SH-SY5Y (cell line): ENCODE measurements at regions not wholly inside any gene's neighbourhood (a gene's known extent, or its start where the extent isn't known, plus 50 kb on each side); places are given as distances from the start of the nearest gene placed in this dataset.

ENCODE experiments used
- GATA2 ChIP-seq: IDR thresholded peaks from 2 replicates; pipeline ENCODE4 v1.6.1; 2011; ENCODE audit warnings: mild to moderate bottlenecking, low read depth, low read length
- GATA3 ChIP-seq: IDR thresholded peaks from 2 replicates; pipeline ENCODE4 v1.6.1; 2011; ENCODE audit warnings: low read depth, mild to moderate bottlenecking, low read length, moderate library complexity

DNA sequence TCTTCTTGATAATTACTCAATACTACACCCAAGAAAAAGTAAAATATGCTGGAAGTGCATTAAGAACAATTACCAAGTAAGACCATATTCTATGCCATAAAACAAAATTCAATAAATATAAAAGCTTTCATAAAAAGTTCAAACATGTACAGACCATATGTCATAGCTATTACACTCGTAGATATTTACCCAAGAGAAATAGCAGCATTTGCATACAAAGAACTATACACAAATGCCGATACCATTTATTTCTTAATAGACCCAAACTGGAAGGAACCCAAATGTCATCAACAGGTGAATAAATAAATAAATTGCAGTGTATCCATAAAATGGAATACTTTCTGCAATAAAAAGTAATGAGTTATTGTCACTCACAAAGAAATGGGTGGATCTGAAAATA, 78.3 kb upstream of the SLC16A7 start:
- TF ChIP-seq GATA2 (no peak), GATA3 (no peak)

DNA sequence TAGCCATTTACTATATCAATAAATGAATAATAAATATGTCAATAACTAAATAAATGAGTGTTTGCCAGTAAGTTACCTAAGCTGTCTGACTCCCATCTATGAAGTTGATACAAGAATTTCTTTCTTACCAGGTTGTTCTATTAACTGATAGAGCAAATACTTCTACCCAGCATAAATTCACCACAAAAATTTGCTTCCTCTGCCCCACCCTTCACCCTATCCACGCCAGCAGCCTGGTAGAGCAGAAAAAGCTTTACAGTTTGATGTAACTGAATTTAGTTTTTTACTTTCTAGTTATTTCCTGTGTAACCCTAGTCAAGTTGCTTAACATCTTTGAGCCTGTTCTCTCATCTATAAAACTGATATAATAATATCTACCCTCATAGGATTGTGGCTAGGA, 94.9 kb upstream of the SLC16A7 start:
- TF ChIP-seq GATA2, result no peak
- TF ChIP-seq GATA3, result no peak

DNA sequence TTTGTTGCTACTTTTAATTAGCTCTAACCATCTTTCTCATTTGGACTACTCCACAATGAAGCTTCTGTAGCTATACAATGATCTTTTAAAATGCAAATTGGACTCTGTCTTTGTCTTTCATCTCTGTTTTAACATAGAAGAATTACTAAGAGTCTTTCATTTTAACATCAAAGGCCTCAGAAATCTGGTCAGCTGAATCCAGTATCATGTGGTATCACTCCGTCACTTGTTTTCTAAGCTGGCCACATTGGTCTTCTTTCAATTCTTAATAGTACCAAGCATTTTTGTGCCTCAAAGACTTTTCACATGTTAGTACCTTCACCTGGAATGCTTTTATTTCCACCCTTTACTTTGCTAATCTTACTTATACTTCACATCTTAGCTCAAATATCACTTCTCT, 95.5 kb upstream of the SLC16A7 start:
- TF ChIP-seq GATA2 (no peak), GATA3 (no peak)

DNA sequence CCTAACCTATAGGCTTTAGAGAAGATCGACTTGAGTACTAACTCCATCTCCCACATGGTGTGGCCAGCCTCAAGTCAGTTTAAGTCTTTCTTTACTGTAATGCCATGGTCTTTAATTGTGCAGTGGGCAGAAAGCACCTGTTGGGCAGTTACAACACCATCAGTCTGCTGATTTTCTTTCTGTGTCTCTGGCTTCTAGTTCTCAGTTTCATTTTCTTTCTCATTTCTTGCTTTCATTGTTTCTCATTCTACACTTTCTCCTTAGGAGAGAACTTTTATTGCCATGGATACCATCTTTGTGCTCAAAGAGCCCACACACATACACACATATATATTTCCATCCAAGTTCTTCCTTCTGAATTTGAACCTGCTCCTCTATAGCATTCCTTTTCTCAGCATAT, 96.1 kb upstream of the SLC16A7 start:
- TF ChIP-seq GATA2 (no peak), GATA3 (no peak)

DNA sequence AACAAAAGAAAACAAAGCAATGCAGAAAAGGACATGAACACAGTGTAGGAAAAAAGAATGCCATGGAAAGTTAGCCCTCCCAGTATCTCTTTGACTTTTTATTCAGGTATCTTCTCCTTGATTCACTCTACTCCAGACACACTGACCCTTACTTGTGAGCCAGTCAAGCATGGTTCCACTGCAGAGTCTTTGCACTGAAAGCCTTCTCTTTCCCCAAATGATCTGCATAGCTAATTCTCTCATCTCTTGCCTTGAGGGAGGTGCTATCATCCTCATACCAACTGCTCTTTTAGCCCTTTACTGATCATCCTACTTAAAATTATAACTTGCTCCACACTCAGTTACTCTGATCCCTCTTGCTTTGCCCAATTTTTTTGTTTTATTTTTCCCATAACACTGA, 101.2 kb upstream of the SLC16A7 start:
- no peak for TF ChIP-seq GATA3
- TF ChIP-seq GATA2, result no peak

DNA sequence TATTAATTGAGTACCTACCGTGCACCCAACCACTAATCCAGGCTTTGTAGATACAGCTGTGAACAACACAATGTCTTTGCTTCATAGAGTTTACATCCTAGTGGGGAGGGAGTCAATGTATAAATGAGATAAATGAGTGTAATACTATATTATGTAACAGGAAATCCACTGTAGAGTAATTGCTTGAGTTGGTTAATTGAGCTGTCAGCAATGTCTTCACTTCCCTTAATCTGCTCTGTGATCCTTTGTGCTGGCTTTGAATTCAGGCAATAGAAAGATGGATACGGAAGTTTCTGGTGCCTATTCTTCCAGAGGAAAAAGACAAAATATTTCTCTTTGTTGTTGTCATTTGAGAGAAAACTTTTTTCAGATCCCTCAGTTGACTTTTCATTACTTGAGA, 104.0 kb upstream of the SLC16A7 start:
- TF ChIP-seq GATA3 (no peak), GATA2 (no peak)

DNA sequence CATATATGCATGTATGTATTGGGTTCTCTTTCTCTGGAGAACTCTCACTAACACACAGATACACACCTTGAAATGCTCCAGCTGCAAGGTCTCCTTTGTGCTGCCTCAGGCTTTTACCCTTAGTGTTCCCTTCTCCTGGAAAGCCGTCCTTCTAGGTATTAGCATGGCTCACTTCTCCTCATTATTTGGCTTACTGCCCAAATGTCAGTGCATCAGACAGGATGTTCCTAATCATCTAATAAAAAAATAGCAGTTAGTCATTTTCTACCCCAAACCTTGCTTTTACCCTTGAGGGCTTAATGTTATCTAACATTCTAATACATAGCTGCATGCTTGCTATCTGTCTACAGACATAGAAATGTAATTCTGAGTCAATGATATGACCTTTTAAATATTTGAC, 109.0 kb upstream of the SLC16A7 start:
- TF ChIP-seq GATA3 (no peak), GATA2 (no peak)

DNA sequence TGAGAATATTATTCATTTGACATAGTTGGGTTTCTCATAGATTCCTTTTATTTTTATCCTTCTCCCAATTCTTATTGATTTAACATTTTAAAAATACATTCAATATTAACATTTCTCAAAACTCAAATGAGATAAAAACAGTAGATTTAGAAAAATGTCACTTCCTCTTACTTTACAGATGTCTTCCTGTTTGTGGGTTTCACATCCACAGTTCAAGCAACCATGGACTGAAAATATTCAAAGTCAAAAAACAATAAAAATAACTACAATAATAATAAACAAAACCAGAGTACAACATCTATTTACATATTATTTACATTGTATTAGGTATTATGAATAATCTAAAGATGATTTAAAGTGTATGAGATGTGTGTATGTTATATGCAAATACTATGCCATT, 111.3 kb upstream of the SLC16A7 start:
- TF ChIP-seq GATA3 (no peak), GATA2 (no peak)

DNA sequence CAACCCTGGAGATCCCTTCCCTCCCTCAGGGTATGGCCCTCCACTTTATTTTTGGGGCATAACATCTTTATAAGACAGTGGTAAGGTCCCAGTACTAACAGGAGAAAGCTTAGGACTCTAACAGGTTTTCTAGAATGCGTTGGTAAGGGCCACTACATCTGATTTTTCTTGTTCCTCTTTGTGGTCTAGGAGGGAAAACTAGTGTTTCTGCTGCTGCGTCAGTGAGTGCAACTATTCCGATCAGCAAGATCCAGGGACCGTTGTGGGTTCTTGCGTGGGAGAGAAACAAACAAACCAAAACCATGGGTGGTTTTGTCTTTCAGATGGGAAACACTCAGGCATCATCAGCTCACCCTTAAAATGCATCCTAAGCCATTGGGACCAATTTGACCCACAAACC, 123.6 kb upstream of the SLC16A7 start:
- no peak for TF ChIP-seq GATA3
- TF ChIP-seq GATA2, result no peak

DNA sequence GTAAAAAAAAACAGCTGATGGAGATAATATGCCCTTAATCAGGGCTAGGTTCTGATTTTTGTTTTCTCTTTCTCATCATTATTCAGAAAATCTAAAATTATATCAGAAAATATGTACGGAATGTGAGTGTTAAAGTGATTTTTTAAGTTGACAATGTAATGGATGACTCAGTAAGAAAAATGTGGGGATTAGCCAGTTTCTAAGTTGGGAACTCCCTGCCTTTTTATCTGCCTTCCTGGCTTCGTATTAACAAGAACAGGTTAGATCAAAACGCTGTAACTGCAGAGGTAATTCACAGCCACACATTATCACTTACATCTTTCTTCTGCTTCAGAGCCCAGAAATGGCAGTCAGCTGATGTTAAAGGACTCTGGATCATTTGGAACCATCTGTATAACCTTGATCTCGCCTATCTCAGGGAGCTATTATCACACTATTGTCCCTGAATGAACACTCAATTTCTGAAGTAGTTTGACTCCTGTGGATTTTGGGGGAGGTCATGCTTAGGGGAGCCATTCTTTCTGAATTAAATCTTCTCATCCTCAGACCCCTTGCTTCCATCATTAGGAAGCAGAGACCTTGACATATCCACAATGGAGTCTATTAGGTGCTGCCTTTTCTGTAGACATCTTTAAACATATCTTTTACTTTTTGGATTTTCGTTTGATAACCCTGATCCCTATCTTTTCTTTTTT, 135.7 kb upstream of the SLC16A7 start:
- TF ChIP-seq GATA3 (no peak), GATA2 (no peak)

DNA sequence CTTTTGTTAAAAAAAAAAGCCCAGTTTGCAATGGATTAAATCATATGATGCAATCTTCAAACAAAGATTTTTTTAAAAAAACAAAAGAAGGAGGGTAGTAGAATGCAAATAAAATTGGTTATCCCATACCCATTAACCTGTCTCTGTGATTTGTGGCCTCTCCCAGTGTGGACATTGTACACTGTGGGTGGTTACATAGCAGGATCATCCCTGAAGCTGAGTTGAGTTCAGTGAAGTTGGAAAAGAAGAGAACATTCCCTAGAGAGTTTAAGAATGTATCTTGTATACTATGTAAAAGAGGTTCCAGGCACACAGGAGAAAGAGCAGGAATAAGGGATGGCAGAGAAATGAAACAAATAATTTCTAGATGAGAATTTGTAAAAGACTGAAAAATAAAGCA, 142.4 kb upstream of the SLC16A7 start:
- no peak for TF ChIP-seq GATA2
- no peak for TF ChIP-seq GATA3

DNA sequence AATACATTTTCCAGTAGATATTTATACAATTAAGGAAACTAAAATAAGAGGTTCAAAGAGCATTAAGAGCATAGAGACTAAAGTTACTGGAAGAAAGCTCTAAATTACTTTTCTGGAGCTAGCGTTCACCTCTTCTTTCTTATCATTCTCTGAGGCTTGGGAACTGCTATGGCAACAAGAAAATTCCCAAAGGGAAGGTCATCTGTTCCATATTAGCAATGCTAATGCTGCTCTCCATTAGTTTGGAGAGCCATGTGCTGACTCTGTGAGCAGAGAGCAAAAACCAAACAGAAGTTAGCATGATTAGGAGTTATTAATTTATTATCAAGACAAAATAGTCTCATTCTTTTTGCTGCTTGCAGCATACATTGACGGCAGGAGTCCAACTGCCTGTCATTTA, 143.1 kb upstream of the SLC16A7 start:
- TF ChIP-seq GATA3 (no peak), GATA2 (no peak)

DNA sequence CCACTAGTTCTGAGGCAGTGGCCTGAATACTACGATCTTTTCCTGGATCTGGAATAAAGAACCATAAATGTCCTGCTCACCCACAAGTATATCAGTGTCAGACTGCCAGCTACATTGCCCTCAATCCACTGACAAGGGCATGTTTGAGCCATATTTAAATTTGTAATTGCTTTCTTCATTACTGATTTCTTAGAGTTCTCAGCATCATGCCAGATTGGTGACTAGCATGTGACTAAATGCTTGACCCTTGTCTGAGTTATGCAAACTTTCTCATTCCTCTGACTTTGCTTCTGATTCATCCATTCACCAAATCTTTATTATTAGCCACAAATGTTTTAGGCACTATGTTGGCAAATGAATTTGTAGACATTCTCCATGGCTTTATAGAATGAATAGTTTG, 143.6 kb upstream of the SLC16A7 start:
- TF ChIP-seq GATA3, result no peak

DNA sequence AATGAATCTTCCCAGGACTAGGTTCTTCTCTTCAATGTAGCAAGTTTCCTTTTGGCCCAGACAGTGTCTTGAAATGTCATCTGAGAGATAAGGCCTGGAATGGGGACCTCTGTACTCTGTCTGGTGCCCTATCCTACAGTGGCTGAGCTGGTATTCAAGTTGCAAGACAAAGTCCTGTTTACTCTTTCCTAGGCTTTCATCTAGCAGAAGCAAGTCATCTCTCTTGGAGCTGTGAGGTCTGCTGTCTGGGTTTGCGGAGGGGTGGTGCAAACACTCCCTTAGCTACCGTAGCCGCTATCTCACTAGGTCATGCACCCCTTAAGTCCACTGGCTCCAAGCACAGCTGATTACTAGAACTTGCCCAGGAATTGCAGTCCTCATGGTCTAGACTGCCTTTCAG, 149.7 kb upstream of the SLC16A7 start:
- no peak for TF ChIP-seq GATA3
- no peak for TF ChIP-seq GATA2

DNA sequence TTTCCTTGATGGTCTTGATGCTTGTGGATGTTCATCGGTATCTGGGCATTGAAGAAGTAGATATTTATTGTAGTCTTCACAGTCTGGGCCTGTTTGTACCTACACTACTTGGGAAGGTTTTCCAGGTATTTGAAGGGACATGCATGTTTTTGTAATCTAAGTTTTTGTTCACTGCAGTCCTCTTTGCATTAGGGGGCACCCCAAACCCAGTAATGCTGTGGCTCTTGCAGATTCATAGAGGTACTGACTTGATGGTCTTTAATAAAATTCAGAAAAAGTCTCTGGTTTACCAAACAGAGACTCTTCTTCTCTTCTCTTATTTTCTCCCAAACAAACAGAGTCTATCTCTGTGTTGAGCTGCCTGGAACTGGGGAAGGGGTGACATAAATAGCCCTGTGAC, 150.9 kb upstream of the SLC16A7 start:
- TF ChIP-seq GATA3 (no peak), GATA2 (no peak)

DNA sequence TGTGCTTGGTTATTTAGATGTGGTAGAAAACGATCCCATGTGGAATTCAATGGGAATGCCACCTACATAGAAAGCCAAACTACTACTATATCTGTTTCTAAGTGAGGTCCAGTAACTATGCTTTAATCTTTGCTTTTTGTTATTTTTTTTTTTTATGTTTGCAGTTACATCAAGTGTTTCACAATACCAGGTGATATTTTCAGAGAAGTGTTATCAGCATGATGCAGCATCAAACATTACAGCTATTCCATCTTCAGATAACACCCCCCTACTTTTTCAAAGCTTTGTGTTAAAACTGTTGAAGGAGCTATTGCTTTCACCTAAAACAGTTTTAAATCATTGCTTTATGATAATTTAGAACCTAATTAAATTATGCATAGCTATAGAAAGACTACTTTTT, 163.8 kb upstream of the SLC16A7 start:
- TF ChIP-seq GATA2 (no peak), GATA3 (no peak)
